GM19035 (cell line): ENCODE measurements at regions not wholly inside any gene's neighbourhood (a gene's known extent, or its start where the extent isn't known, plus 50 kb on each side); places are given as distances from the start of the nearest gene placed in this dataset.

Experiments used
- ATAC-seq: cut with Tn5 transposase; IDR thresholded peaks from one replicate; pipeline ENCODE4 v1.9.1; 2021; ENCODE audit not compliant: unreplicated experiment

GRCh38 chr4:161133586-161134276 lies 1030.1 kb downstream of the FSTL5 start:
- ATAC-seq: no peak

DNA sequence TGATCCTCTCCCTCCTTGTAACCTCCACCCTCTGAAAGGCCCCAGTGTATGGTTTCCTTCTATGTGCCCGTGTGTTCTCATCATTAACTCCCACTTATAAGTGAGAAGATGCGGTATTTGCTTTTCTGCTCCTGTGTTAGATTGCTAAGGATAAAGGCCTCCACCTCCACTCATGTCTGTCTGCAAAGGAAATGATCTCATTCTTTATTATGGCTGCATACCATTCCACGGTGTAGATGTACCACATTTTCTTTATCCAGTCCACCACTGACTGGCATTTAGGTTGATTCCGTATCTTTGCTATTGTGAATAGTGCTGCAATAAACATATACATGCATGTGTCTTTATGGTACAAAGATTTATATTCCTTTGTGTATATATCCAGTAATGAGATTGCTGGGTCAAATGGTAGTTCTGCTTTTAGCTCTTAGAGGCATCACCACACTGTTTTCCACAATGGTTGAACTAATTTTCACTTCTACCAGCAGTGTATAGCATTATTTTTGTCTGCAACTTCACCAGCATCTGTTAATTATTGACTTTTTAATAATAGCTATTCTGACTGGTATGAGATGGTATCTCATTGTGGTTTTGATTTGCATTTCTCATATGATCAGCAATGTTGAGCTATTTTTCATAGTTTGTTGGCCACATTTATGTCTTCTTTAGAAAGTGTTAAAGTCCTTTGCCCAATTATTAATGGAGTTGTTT lies 1030.9 kb downstream of the FSTL5 start:
- ATAC-seq: no peak

GRCh38 chr4:161121451-161121850 lies 1042.3 kb downstream of the FSTL5 start:
- ATAC-seq: no peak

DNA sequence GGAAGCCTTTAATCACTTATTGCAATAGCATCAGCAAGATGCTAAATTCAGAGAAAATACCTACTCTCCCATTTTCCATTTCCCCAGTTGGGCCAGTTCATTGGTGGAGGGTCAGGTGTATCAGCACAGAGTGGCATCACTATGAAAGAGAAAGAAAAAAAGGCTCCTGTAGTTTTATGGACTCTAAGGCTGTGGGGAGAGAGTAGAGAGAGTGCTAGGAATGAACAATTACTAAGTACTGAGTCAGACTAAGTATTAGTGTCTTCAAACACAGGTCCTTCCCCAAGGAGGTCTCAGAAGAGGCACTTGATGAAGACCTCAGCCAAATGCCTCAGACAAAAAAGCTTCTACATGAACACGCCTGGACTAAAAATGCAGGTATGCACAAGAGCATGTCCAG lies 1061.9 kb downstream of the FSTL5 start:
- ATAC-seq: no peak

DNA sequence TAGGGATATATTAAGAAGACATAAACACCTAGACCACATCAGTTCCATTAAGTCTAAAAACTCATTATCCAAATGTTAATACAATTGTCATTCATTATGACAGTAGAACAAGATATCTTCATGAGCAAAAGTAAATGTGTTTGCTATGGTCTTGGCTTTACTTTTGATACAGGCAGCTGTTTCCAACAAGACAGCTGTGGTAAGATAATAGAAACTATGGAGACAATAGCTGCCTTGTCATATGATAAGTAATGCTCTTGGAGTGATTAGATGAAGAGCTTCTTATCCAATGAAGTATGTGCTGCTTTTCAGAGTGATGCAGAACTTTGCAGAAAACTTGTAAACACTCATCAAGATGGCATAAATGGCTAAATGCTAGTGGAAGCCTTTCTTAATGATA lies 1066.0 kb downstream of the FSTL5 start:
- no peak for ATAC-seq

DNA sequence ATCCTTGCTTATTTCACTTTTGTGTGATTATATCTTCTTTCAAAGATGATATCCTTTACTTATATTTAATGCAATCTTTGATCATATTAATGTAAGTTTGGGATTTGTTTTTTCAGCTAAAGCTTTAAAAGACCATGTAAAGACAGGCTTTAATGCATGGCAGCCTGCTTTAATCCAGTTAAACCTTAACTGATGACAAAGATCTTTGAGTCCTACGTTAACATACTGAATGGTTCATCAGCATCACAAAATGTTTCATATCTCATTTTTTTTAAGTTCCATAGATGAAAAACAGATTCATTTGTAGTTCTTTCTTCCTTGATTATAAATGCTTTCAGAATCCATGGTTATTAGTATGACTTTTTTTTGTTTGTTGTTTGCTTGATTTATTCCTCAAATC lies 1102.8 kb downstream of the FSTL5 start:
- no peak for ATAC-seq
